ENCODE measurements at regions not wholly inside any gene's neighbourhood (a gene's known extent, or its start where the extent isn't known, plus 50 kb on each side); places are given as distances from the start of the nearest gene placed in this dataset.

DNA sequence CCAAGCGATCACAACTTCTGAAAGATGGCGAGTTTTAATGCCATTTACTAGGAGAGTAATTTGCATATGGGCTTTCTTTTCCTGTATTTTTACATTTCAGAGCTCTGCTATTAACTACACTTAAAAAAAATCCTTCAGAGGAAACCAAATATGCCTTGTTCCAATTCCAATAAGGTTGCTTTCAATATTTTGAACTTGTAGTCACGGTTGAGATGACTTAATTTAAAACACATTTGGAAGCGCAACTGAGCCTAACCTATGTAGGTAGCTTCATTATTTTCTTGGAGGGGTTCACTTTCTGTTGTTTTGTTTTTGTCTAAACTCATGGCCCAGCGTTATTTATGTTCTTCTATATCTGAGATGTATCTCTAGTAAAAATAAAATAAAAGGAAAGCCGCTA lies 93.4 kb downstream of the BLID start:
- CTCF ChIA-PET: no interaction called here
- intact Hi-C loops (cut with micrococcal nuclease; ENCODE audit: unreplicated experiment): loop anchor here (5.0 to 10.0 kb wide), 2 partner anchors 80 to 368 kb away; no protein-coding TSS in a partner anchor
- ATAC-seq (no peak), DNase-seq (ENCODE audit: low read depth, low spot score) (no peak)
- in situ Hi-C loops (cut with HindIII; ENCODE audit: low pct_unique_long_range_greater_than_20kb, low sequenced_read_pairs): no loop called here
- H3K4me1 ChIP-seq (ENCODE audit: control insufficient read depth, insufficient read depth, low read length): no peaks in the 10 kb centered on the region
- no TSS peak for BruUV-seq (replicated peaks)
- no peaks in the 10 kb centered on the region for H3K36me3 ChIP-seq (ENCODE audit: control insufficient read depth, insufficient read depth, low read length)
- H3K27ac ChIP-seq (ENCODE audit: low read length): no peak overlapping the region
- TF ChIP-seq, protein P1, sequence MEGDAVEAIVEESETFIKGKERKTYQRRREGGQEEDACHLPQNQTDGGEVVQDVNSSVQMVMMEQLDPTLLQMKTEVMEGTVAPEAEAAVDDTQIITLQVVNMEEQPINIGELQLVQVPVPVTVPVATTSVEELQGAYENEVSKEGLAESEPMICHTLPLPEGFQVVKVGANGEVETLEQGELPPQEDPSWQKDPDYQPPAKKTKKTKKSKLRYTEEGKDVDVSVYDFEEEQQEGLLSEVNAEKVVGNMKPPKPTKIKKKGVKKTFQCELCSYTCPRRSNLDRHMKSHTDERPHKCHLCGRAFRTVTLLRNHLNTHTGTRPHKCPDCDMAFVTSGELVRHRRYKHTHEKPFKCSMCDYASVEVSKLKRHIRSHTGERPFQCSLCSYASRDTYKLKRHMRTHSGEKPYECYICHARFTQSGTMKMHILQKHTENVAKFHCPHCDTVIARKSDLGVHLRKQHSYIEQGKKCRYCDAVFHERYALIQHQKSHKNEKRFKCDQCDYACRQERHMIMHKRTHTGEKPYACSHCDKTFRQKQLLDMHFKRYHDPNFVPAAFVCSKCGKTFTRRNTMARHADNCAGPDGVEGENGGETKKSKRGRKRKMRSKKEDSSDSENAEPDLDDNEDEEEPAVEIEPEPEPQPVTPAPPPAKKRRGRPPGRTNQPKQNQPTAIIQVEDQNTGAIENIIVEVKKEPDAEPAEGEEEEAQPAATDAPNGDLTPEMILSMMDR (IDR thresholded peaks at IDR 0.05): no peak
- TF ChIP-seq REST (IDR thresholded peaks at IDR 0.05; ENCODE audit: insufficient read depth in 1 of 2, low read depth in 2 of 2, low read length in 1 of 2): no peak
- no peak for TF ChIP-seq TCF7L2 (IDR thresholded peaks at IDR 0.05; ENCODE audit: low read depth, low read length)
- H3K4me3 ChIP-seq (ENCODE audit: low read depth in 2 of 2, low read length in 2 of 2): no peak overlapping the region
- POLR2A ChIA-PET: no interaction called here
- H3K9me3 ChIP-seq (ENCODE audit: control insufficient read depth, insufficient read depth, low read depth, low read length): no peaks in the 10 kb centered on the region
- H3K27me3 ChIP-seq (ENCODE audit: control insufficient read depth, insufficient read depth, low read length): no peaks in the 10 kb centered on the region

GRCh38 chr11:122020902-122021301 lies 95.1 kb downstream of the BLID start:
- Histone ChIP-seq H3K4me1 (ENCODE audit: control insufficient read depth, insufficient read depth, low read length) (no peaks in the 10 kb centered on the region), H3K4me3 (ENCODE audit: low read depth in 2 of 2, low read length in 2 of 2) (no peak overlapping the region), H3K27me3 (ENCODE audit: control insufficient read depth, insufficient read depth, low read length) (no peaks in the 10 kb centered on the region), H3K9me3 (ENCODE audit: control insufficient read depth, insufficient read depth, low read depth, low read length) (no peaks in the 10 kb centered on the region), H3K27ac (ENCODE audit: low read length) (no peak overlapping the region), H3K36me3 (ENCODE audit: control insufficient read depth, insufficient read depth, low read length) (no peaks in the 10 kb centered on the region)
- in situ Hi-C loops (cut with HindIII; ENCODE audit: low pct_unique_long_range_greater_than_20kb, low sequenced_read_pairs): no loop called here
- DNase-seq (ENCODE audit: low read depth, low spot score) (no peak), ATAC-seq (no peak)
- intact Hi-C loops (cut with micrococcal nuclease; ENCODE audit: unreplicated experiment): loop anchor here (2.0 to 10.0 kb wide), 3 partner anchors 81 to 366 kb away; no protein-coding TSS in a partner anchor
- TF ChIP-seq REST (IDR thresholded peaks at IDR 0.05; ENCODE audit: insufficient read depth in 1 of 2, low read depth in 2 of 2, low read length in 1 of 2): no peak
- no peak for TF ChIP-seq TCF7L2 (IDR thresholded peaks at IDR 0.05; ENCODE audit: low read depth, low read length)
- TF ChIP-seq, protein P1 (IDR thresholded peaks at IDR 0.05): peak; percentile 62; the same call in 1 of the 2 replicates
- no peak for TF ChIP-seq POLR2AphosphoS5 (IDR thresholded peaks at IDR 0.05; ENCODE audit: low read depth, low read length)
- BruUV-seq (replicated peaks): no TSS peak
- ChIA-PET CTCF (interaction anchor here (1.0 kb wide), 1 partner anchor 181 kb away, joined by 4 read pairs; no protein-coding TSS in a partner anchor), POLR2A (no interaction called here)

Data from Panc1 (cell line).